AG09309 (cell line): ENCODE measurements at regions not wholly inside any gene's neighbourhood (a gene's known extent, or its start where the extent isn't known, plus 50 kb on each side); places are given as distances from the start of the nearest gene placed in this dataset.
"Not testable (repeated sequence)": the region's sequence is repeated elsewhere in the genome, so short reads cannot be mapped to it uniquely, and the experiment has no call there.

Experiments
- DNase-seq: peaks from one replicate; pipeline ENCODE4 v3.0.0-alpha.2; 2010; ENCODE audit warnings: low read depth
- H3K4me3 ChIP-seq: 2 replicates; pipeline ENCODE4 v1.5.1; 2011; ENCODE audit warnings: mild to moderate bottlenecking, low read depth, low read length, moderate library complexity; ENCODE audit not compliant: control insufficient read depth
- TF ChIP-seq, protein P1 (sequence below): IDR thresholded peaks from 2 replicates; pipeline ENCODE4 v1.5.1; 2011; ENCODE audit warnings: mild to moderate bottlenecking, low read depth, low read length, inconsistent platforms; ENCODE audit not compliant: insufficient read depth, control insufficient read depth; ENCODE audit errors: missing control alignments

DNA sequence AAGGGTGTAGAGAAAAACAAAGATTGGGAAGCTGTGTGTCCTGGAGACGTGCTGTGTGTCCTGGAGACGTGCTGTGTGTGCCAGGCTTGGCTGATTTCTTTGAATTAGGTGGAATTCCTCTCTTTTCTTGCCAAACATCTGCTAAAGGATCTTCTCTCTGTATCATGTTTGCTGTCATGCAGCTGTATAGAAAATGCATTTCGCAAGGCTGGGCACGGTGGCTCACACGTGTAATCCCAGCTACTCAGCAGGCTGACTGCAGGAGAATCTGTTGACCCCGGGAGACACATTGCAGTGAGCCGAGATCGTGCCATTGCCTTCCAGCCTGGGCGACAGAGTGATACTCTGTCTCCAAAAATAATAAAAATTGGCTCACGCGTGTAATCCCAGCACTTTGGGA is 187.0 kb downstream of the CRLF2 start:
- DNase-seq, result no peak
- no peak overlapping the region for H3K4me3 ChIP-seq
- TF ChIP-seq, protein P1, sequence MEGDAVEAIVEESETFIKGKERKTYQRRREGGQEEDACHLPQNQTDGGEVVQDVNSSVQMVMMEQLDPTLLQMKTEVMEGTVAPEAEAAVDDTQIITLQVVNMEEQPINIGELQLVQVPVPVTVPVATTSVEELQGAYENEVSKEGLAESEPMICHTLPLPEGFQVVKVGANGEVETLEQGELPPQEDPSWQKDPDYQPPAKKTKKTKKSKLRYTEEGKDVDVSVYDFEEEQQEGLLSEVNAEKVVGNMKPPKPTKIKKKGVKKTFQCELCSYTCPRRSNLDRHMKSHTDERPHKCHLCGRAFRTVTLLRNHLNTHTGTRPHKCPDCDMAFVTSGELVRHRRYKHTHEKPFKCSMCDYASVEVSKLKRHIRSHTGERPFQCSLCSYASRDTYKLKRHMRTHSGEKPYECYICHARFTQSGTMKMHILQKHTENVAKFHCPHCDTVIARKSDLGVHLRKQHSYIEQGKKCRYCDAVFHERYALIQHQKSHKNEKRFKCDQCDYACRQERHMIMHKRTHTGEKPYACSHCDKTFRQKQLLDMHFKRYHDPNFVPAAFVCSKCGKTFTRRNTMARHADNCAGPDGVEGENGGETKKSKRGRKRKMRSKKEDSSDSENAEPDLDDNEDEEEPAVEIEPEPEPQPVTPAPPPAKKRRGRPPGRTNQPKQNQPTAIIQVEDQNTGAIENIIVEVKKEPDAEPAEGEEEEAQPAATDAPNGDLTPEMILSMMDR, result no peak

DNA sequence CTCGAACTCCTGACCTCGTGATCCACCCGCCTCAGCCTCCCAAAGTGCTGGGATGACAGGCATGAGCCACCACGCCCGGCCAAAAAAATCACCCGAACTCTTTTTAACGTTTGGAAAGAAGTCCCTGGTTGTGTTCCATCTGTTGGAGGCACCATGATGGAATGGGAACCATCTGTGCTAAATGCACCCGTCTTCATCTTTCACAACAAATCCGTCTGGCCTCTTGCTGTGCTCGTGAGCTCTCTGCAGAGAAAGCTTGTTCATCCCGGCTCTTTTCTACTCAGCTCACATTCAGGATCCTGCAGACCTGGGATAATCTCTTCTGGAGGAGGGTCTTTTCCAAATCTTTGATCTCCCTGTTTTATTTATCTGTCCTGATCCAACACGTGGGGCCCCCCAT is 188.8 kb downstream of the CRLF2 start:
- no peak for DNase-seq
- H3K4me3 ChIP-seq, result no peak overlapping the region
- TF ChIP-seq, protein P1, result no peak

DNA sequence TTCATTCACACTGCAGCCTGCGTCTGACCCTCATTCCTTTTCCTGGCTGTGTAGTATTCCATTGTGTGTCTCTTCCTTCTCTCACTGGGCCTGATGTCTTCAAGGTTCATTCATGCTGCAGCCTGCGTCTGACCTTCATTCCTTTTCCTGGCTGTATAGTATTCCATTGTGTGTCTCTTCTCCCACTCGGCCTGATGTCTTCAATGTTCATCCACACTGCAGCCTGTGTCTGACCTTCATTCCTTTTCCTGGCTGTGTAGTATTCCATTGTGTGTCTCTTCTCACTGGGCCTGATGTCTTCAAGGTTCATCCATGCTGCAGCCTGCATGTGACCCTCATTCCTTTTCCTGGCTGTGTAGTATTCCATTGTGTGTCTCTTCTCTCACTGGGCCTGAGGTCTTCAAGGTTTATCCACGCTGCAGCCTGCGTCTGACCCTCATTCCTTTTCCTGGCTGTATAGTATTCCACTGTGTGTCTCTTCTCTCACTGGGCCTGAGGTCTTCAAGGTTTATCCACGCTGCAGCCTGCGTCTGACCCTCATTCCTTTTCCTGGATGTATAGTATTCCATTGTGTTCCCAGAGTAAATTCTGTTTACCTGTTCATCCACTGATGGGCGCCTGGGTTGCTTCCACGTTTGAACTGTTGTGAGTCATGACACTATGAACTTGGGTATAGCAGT is 191.0 kb downstream of the CRLF2 start:
- not testable (repeated sequence) for DNase-seq, H3K4me3 ChIP-seq

DNA sequence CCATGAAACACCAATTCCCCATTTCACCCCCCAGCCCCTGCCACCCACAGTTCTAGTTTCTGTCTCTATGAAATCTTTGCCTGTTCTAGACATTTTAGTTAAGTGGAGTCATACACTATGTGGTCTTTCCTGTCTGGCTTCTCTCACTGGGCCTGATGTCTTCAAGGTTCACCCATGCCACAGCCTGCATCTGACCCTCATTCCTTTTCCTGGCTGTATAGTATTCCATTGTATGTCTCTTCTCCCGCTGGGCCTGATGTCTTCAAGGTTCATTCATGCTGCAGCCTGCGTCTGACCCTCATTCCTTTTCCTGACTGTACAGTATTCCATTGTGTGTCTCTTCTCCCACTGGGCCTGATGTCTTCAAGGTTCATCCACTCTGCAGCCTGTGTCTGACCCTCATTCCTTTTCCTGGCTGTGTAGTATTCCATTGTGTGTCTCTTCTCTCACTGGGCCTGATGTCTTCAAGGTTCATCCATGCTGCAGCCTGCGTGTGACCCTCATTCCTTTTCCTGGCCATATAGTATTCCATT is 191.7 kb downstream of the CRLF2 start:
- no peak for DNase-seq
- TF ChIP-seq, protein P1, result no peak
- no peak overlapping the region for H3K4me3 ChIP-seq

DNA sequence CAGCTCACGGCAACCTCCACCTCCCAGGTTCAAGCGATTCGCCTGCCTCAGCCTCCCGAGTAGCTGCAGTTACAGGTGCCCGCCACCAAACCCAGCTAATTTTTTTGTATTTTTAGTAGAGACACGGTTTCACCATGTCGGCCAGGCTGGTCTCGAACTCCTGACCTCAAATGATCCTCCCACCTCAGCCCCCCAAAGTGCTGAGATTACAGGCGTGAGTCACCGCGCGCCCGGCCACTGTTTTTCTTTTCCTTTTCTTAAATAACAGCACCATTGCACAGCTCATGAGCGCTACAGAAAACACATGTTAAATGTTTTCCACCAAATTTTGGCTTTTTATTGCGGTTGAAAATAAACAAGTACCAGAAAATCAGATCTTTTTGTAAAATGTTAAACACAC is 195.5 kb downstream of the CRLF2 start:
- not testable (repeated sequence) for DNase-seq, H3K4me3 ChIP-seq

DNA sequence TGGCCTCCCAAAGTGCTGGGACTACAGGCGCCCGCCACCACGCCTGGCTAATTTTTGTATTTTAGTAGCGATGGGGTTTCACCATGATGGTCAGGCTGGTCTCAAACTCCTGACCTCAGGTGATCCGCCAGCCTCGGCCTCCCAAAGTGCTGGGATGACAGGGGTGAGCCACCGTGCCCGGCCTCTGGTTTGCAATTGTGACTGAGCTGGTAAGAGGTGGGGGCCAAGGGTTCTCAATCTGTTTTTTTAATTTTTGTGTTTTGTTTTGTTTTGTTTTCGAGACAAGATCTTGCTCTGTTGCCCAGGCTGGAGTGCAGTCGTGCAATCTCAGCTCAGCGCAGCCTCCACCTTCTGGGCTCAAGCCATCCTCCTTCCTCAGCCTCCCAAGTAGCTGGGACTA is 196.2 kb downstream of the CRLF2 start:
- not testable (repeated sequence) for H3K4me3 ChIP-seq, DNase-seq

DNA sequence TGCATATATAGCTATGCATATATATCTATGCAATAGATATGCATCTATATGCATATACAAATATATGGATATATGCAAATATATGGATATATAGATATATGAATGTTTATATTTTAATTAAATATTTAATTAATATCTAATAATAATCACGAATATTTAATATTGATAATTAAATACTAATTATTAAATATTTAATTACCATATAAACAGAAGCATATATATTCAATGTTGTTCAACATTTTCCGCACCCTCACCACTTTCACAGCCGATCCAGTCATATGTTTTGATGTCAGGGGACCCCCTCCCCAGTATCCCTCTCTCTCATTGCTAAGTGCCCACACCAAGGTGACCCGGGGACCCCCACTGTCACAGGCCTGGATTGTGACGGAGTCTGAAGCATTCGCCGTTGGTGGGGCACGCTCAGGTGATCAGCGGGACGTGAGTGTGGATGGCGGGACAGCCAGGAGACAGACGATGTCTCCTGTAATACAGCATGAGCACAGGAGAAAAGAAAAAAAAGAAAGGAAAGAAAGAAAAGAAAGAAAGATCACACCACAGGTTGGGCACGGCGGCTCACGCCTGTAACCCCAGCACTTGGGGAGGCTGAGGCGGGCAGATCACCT is 199.7 kb downstream of the CRLF2 start:
- DNase-seq, result no peak
- TF ChIP-seq, protein P1, result no peak
- no peak overlapping the region for H3K4me3 ChIP-seq

DNA sequence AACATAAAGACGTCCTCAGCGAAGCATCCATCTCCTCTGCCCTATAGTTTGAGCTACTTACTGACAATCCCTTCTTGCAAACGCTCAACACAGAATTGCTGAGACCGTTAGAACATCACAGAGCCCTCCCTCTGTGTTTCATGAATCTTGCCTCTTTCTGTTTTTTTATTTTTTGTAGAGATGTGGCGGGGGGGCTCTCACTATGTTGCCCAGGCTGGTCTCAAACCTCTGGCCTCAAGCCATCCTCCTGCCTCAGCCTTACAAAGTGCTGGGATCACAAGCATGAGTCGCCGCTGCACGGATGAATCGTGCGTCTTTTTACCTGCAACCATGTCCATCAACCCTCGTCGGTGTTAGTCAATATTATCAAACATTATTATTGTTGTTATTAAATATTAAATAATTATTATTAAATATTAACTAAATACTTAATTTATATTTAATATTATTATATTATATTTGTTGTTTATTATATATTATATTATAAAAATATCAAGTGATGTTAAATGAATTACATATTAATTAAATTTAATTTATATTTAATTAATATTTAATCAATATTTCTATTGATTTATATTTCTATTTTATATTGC is 200.7 kb downstream of the CRLF2 start:
- TF ChIP-seq, protein P1, result no peak
- H3K4me3 ChIP-seq, result no peak overlapping the region
- no peak for DNase-seq
